Stimulated activated effector memory CD8-positive, alpha-beta T cell treated with anti-CD3 and anti-CD28 coated beads, Interleukin-12 subunit alpha, Interleukin-12 subunit beta, amount 100 ng/mL, for 72 hours (primary cell): ENCODE measurements at regions not wholly inside any gene's neighbourhood (a gene's known extent, or its start where the extent isn't known, plus 50 kb on each side); places are given as distances from the start of the nearest gene placed in this dataset.
"Not testable (repeated sequence)": the region's sequence is repeated elsewhere in the genome, so short reads cannot be mapped to it uniquely, and the experiment has no call there.

Experiments
- ATAC-seq: fragments of 150-1000 bp; cut with Tn5 transposase; 2 replicates; pipeline ENCODE4 v1.10.0; 2021
- DNase-seq, 2 donors: peaks; one replicate each; pipeline ENCODE4 v3.0.0; 2021 to 2022; ENCODE audit warnings: low spot score in 2 of 2
- H3K27ac Mint-ChIP-seq: one replicate; pipeline ENCODE4 v1.8.0; 2022; ENCODE audit warnings: mild to moderate bottlenecking, mixed read lengths
- H3K36me3 Mint-ChIP-seq: one replicate; pipeline ENCODE4 v1.8.0; 2022; ENCODE audit warnings: mild to moderate bottlenecking, mixed read lengths
- H3K4me1 Mint-ChIP-seq: one replicate; pipeline ENCODE4 v1.8.0; 2022; ENCODE audit warnings: mixed read lengths
- H3K4me3 Mint-ChIP-seq: one replicate; pipeline ENCODE4 v1.8.0; 2022; ENCODE audit warnings: mild to moderate bottlenecking, mixed read lengths
- H3K9me3 Mint-ChIP-seq: one replicate; pipeline ENCODE4 v1.8.0; 2022; ENCODE audit warnings: mixed read lengths

DNA sequence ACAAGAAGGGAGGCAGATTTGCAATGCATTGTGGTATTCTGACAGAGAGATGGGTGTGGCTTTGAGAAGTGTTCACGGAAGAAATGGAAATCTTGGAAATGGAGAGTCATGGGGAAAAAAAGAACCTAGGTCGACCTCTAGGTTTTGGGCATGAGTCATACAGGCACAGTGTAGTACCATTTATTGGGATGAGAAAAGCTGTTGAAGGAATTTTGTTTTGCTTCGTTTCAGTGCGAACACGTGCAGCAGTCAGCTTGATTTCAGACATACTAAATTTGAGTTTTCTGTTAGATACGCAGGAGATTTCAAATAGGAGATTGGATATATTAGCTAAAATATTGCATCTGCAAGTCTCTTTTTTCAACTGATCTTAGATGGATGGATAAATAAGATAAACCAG lies 119.8 kb upstream of the ZNG1F start:
- not testable (repeated sequence) for H3K4me3 Mint-ChIP-seq, H3K9me3 Mint-ChIP-seq, DNase-seq, H3K4me1 Mint-ChIP-seq, H3K27ac Mint-ChIP-seq, H3K36me3 Mint-ChIP-seq, ATAC-seq

GRCh38 chr9:41285744-41286143 lies 96.6 kb upstream of the ZNG1F start:
- DNase-seq, H3K4me3 Mint-ChIP-seq, H3K9me3 Mint-ChIP-seq, ATAC-seq, H3K36me3 Mint-ChIP-seq, H3K27ac Mint-ChIP-seq, H3K4me1 Mint-ChIP-seq: not testable (repeated sequence)

DNA sequence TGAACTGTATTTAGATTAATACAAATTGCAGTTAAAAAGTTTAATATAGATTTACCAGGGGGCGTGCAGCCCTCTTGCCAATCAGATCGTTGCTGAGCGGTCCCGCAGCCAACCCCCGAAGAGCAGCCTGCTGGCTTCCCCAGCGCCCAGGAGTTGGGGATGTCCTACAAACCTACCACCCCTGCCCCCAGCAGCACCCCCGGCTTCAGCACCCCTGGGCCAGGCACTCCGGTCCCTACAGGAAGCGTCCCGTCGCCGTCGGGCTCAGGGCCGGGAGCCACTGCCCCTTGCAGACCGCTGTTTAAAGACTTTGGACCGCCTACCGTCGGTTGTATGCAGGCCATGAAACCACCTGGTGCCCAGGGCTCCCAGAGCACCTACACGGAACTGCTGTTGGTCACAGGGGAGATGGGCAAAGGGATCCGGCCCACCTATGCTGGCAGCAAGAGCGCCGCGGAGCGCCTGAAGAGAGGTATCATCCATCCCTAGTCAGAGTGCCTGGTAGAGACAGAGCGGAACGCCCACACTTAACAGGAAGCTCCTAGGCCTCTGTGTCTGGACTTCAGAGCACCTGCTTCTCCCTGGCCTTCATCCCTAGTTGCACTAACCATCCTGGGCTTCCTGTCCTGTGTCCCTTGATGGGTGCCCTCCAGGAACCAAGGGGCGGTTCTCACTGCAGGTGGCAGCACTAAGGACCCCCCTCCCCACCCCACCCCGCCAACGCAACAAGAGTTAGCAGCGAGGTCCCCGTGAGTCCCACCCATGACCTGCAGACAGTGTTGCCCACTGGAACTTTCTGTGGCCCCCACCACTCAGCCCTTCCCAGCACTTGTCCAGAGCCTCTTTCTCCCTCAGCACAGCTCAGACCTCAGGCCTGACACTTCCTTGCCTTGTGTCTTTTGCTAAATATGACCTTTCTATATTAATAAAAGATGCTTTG lies 91.5 kb upstream of the ZNG1F start:
- not testable (repeated sequence) for H3K27ac Mint-ChIP-seq, DNase-seq, H3K9me3 Mint-ChIP-seq, H3K36me3 Mint-ChIP-seq, H3K4me1 Mint-ChIP-seq, H3K4me3 Mint-ChIP-seq
- ATAC-seq, result peak; percentile 46

DNA sequence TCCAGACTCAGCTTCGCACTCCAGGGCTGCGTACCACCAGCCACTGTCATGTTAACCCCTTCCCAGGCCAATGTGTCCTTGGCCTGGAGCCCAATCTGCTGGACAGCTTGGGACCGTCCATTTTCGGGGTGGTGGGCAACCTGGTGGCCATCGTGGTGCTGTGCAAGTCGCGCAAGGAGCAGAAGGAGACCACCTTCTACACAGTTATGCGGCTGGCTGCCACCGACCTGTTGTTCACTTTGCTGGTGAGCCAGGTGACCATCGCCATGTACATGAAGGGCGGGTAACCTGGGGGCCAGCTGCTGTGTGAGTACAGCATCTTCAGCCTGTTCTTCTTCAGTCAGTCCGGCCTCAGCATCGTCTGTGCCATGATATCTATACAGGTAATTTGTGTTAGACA lies 90.3 kb upstream of the ZNG1F start:
- not testable (repeated sequence) for H3K27ac Mint-ChIP-seq, ATAC-seq, DNase-seq, H3K4me1 Mint-ChIP-seq, H3K4me3 Mint-ChIP-seq, H3K9me3 Mint-ChIP-seq, H3K36me3 Mint-ChIP-seq

DNA sequence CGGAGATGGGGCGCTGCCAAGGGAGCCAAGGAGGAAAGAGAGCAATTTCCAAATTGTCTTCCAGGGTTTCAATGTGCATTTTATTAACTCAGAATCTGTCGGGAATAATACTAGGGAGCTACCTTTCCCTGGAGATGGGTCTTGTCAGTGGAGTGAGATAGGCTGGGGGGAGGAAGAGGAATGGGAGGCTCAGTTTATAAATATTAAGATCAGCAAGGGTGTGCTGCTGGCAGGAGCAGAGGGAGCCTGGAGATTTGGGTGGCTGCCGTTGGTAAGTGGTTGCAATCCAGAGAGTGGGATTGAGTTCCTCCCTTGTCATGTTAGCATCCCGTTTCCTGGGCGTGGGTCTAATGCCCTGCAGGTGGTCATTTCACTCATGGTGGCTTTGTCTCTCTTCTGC lies 89.9 kb upstream of the ZNG1F start:
- not testable (repeated sequence) for H3K36me3 Mint-ChIP-seq, ATAC-seq

DNA sequence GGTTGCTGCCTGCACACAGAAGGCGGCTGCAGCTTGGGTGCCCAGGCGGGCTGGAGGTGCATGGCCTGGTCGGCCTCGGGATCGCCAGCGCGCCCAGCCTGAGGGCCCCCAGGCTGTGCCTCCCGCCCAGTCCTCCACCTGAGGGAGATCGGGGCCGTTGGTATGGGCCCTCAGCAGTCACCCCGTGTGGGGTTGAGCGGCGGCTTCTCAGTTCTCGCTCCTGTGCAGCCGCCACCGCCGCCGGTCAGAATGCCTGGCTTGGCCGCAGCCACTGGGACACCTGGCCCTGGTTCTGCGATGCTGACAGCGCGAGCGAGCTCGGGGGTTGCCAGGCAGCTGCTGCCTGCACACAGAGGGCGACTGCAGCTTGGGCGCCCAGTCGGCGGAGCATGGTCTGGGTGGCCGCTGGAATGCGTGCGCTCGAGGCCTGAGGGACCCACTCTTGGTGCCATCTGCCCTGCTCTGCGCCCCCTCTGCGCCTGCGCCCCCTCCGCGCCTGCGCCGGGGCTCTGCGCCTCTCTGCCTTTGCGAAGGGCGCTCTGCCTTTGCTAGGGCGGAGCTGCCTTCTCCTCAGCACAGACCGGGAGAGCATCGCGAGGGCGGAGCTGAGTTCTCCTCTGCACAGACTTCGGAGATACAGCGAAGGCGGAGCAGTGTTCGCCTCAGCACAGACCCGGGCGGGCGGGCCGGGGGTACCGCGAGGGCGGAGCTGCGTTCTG lies 84.6 kb upstream of the ZNG1F start:
- not testable (repeated sequence) for H3K9me3 Mint-ChIP-seq, H3K4me1 Mint-ChIP-seq, H3K27ac Mint-ChIP-seq, H3K36me3 Mint-ChIP-seq
- H3K4me3 Mint-ChIP-seq, result peak overlapping the region; percentile 53
- peak; percentile 100 for ATAC-seq
- peak; percentile 58 to 92 for DNase-seq

More for the DNA sequence above, 89.9 kb upstream of the ZNG1F start:
- H3K4me3 Mint-ChIP-seq, H3K4me1 Mint-ChIP-seq, DNase-seq, H3K9me3 Mint-ChIP-seq, H3K27ac Mint-ChIP-seq: not testable (repeated sequence)

- not testable (repeated sequence) for H3K9me3 Mint-ChIP-seq, H3K27ac Mint-ChIP-seq, H3K36me3 Mint-ChIP-seq, H3K4me1 Mint-ChIP-seq
- H3K4me3 Mint-ChIP-seq, result peak overlapping the region; percentile 53
- peak; percentile 54 to 85 for DNase-seq
- ATAC-seq, result peak; percentile 20
Observed at GRCh38 chr9:41272879-41273548, 83.9 kb upstream of the ZNG1F start.

GRCh38 chr9:41270992-41271391 lies 81.9 kb upstream of the ZNG1F start:
- ATAC-seq, result not testable (repeated sequence)

DNA sequence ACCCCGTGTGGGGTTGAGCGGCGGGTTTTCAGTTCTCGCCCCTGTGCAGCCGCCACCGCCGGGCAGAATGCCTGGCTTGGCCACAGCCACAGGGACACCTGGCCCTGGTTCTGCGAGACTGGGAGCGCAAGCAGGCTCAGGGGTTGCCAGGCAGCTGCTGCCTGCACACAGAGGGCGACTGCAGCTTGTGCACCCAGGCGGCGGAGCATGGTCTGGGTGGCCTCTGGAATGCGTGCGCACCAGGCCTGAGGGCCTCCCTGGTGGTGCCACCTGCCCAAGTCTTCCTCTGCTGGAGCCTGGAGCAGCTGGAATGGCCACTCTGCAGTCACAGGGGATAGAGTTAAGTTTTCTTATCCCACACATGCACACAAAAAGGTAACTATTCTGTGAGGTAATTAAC lies 80.4 kb upstream of the ZNG1F start:
- not testable (repeated sequence) for ATAC-seq, DNase-seq, H3K9me3 Mint-ChIP-seq, H3K4me3 Mint-ChIP-seq, H3K4me1 Mint-ChIP-seq, H3K36me3 Mint-ChIP-seq, H3K27ac Mint-ChIP-seq

More at GRCh38 chr9:41270992-41271391, 81.9 kb upstream of the ZNG1F start:
- not testable (repeated sequence) for H3K4me3 Mint-ChIP-seq, H3K27ac Mint-ChIP-seq, DNase-seq, H3K9me3 Mint-ChIP-seq, H3K4me1 Mint-ChIP-seq, H3K36me3 Mint-ChIP-seq

GRCh38 chr9:41269054-41269453 lies 79.9 kb upstream of the ZNG1F start:
- not testable (repeated sequence) for H3K4me1 Mint-ChIP-seq, DNase-seq, ATAC-seq, H3K27ac Mint-ChIP-seq, H3K9me3 Mint-ChIP-seq, H3K36me3 Mint-ChIP-seq, H3K4me3 Mint-ChIP-seq

DNA sequence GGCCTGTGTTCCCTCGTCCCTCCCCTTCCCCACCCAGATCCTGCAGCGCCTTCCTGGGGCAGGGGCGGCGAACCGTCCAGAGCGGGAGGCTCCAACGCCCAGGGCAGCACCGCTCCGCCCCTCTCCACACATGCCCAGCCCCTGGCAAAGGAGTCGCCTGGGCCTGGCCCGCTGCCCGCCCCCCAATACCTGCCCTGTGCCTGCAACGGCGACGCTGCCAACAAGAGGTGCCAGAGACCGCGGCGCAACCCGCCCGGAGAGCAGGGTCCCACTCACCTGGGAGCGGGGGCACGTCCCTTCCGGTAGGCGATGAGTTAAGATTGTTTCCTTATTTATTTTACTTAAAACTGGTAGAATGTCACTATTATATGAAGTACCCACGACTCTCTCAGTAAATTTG lies 77.5 kb upstream of the ZNG1F start:
- DNase-seq, H3K4me3 Mint-ChIP-seq, H3K4me1 Mint-ChIP-seq, H3K36me3 Mint-ChIP-seq, ATAC-seq, H3K27ac Mint-ChIP-seq, H3K9me3 Mint-ChIP-seq: not testable (repeated sequence)

DNA sequence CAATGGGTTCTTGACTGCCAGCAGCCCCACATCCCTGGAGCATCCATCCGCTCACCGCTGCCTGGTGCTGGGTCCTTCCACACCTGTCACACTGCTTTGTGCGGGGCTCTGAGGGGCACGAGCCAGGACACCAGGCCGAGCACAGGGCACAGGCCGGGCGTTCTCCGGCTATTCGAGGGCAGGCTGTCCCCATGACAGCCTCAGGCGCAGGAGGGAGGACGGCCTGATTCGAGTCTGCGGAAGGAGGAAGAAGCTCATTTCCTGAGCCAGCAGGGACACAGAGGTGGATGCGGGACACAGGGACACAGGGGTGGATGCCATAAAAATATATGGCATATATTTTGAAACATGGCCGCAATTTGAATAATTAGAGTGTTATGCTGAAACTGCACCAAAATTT lies 76.9 kb upstream of the ZNG1F start:
- DNase-seq, H3K27ac Mint-ChIP-seq, H3K4me1 Mint-ChIP-seq, H3K4me3 Mint-ChIP-seq, H3K36me3 Mint-ChIP-seq, H3K9me3 Mint-ChIP-seq: not testable (repeated sequence)
- ATAC-seq, result peak; percentile 45

GRCh38 chr9:41251973-41252372 lies 62.9 kb upstream of the ZNG1F start:
- not testable (repeated sequence) for DNase-seq, H3K4me3 Mint-ChIP-seq, H3K36me3 Mint-ChIP-seq

DNA sequence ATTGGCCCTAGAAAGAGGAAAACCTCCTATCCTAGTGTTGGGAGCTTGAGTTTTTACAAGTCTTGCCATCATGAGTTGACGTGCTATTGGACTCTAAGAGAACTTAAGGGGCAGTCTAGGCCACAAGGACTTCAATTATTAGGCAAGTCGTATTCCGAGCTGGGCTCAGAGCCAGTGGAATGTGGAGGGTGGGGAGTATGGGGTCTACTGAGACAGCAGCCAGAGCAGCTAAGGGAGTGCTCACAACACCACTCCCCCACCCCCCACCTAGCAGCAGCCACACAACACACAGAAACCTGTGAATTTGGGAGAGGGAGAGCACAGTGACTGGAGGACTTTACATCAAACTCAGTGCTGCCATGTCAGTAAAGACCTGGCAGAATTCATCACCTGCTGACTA lies 62.0 kb upstream of the ZNG1F start:
- not testable (repeated sequence) for DNase-seq, H3K4me3 Mint-ChIP-seq, H3K9me3 Mint-ChIP-seq, ATAC-seq, H3K27ac Mint-ChIP-seq, H3K36me3 Mint-ChIP-seq, H3K4me1 Mint-ChIP-seq

More at GRCh38 chr9:41251973-41252372, 62.9 kb upstream of the ZNG1F start:
- ATAC-seq, H3K4me1 Mint-ChIP-seq, H3K27ac Mint-ChIP-seq, H3K9me3 Mint-ChIP-seq: not testable (repeated sequence)

DNA sequence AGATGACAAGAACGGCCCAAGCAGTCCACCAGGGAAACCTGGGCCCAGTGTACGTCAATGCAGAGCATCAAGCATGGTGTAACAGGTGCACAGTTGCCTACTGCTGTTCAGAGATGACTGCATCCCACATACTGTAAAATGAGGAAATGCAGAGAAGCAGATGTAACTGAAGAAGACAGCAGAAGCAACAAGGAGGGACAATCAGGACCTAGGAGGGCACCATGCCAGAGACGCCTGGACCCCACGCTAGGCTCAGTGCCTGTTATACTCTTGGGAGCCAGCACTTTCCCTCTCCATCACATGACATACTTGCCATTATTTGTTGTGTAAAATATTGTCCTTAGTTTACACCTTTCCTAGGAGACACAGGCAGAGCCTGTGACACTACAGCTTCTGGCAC lies 57.6 kb upstream of the ZNG1F start:
- not testable (repeated sequence) for H3K4me1 Mint-ChIP-seq, H3K4me3 Mint-ChIP-seq, ATAC-seq, H3K27ac Mint-ChIP-seq, H3K9me3 Mint-ChIP-seq, DNase-seq, H3K36me3 Mint-ChIP-seq
